Mononuclear cell (primary cell): ENCODE measurements at regions not wholly inside any gene's neighbourhood (a gene's known extent, or its start where the extent isn't known, plus 50 kb on each side); places are given as distances from the start of the nearest gene placed in this dataset.

Experiments
- H3K27me3 ChIP-seq: 2 replicates; pipeline ENCODE4 v1.6.0; 2011; ENCODE audit warnings: low read length, control low read depth; ENCODE audit not compliant: insufficient read depth
- H3K4me1 ChIP-seq: 2 replicates; pipeline ENCODE4 v1.5.1; 2011; ENCODE audit warnings: mild to moderate bottlenecking, low read length, control low read depth; ENCODE audit not compliant: insufficient read depth
- H3K4me3 ChIP-seq: 2 replicates; pipeline ENCODE4 v1.5.1; 2011; ENCODE audit warnings: mild to moderate bottlenecking, low read length, moderate library complexity
- H3K9me3 ChIP-seq: 2 replicates; pipeline ENCODE4 v1.5.1; 2011; ENCODE audit warnings: low read depth, mild to moderate bottlenecking, control low read depth, low read length

DNA sequence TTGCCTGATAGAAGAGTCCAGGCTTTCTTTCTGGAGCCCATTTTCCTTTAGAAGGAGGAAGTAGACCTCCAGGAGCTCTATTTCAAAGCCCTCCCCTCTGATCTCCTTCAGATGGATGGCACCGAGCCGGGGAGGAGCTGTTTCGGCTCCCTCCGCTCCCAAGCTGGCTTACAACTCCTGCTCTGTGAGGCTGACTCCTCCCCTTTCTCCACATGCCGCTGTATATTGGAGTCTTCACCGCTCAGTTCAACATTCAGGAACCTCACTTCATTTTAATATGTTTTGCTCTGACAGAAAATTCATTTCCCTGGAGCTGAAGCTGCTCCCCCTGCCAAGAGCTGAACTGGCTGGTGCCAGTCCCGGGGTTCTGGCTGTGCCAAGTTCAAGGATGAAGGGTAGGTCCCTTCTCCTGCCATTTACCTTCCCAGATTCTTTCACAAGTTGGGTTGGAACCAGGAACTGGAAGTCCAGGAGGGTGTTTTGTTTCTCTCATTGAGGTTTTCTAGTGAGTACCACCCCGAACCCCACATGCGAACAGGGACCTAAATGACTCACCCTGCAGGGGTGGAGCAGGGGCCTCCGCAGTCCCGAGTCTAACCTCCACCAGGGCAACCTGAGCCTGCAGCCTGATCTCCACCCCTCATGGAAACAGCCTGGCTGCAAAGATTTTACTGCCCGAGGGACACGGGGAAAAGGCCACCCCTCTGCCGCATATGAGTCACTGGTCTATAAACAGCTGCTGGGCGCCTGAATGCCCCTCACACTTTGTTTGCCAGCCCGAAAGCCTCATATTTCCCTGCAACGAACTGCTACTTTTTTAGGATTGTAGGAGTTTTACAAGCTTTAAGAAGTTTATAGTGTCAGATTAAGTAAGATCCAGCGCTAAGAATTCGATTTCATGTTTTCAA lies 68.6 kb upstream of the FOXA2 start:
- no peak overlapping the region for H3K4me3 ChIP-seq
- no peaks in the 10 kb centered on the region for H3K27me3 ChIP-seq
- H3K9me3 ChIP-seq = no peaks in the 10 kb centered on the region
- no peaks in the 10 kb centered on the region for H3K4me1 ChIP-seq

DNA sequence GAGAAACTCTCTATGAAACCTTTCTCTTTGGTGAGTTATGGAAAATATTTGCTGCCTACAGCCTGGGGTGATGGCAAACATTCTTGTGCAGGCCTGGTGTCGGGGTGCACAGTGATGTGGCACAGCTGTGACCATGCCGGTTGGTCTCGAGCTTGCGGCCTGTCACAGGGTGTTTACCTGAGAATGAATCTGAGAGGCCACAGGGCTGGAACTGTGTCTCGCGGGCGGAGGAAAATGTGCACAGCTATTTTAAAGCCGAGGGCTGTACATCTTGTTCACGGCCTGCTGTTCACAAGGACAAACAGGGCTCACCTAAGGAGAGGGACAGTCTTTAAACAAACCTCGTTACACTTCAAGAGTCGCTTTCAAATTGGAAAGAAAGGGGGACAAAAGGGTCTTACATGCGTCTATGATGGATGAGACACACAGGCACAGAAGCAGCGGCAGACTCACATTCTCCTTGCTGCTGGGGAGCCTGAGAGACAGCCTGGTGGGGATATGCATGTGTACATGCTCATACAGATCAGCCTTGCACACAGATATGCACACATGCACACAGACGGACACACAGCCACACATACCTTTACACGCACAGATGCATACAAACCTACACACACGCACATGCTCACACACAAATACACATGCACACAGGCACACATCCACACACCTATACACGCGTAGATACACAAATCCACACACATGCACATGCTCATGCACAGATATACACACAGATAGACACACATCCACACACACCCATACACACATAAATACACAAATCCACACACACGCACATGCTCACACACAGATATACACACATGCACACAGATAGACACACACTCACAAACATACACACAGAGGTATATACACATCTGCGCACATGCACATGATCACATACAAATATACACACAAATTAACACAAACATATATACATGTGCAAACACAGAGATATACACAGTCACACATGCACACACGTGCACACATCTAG lies 69.6 kb upstream of the FOXA2 start:
- H3K9me3 ChIP-seq = no peaks in the 10 kb centered on the region
- no peaks in the 10 kb centered on the region for H3K27me3 ChIP-seq
- no peaks in the 10 kb centered on the region for H3K4me1 ChIP-seq
- H3K4me3 ChIP-seq = no peak overlapping the region

GRCh38 chr20:22663528-22664025 lies 79.2 kb upstream of the FOXA2 start:
- Histone ChIP-seq H3K4me1 (no peaks in the 10 kb centered on the region), H3K27me3 (no peaks in the 10 kb centered on the region), H3K9me3 (no peaks in the 10 kb centered on the region), H3K4me3 (no peak overlapping the region)

DNA sequence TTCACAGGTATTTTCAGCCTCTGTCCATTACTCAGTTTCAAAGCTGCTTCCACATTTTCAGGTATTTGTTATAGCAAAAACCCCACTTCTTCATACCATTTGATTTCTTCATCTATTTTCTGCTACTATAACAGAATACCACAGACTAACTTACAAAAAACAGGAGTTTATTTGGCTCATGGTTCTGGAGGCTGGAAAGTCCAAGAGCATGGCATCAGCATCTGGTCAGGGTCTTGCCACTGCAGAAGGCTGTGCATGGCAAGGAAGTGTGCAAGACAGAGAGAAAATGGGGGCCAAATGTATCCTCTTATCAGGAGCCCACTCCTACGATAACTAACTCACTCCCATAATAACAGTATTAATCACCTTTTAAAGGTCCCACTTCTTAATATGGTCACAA lies 82.8 kb upstream of the FOXA2 start:
- Histone ChIP-seq H3K4me1 (no peaks in the 10 kb centered on the region), H3K4me3 (no peak overlapping the region), H3K27me3 (no peaks in the 10 kb centered on the region), H3K9me3 (peaks cover 15% of the 10 kb centered on the region)

GRCh38 chr20:22672191-22672590 lies 87.8 kb upstream of the FOXA2 start:
- Histone ChIP-seq H3K27me3 (no peaks in the 10 kb centered on the region), H3K9me3 (peaks cover 15% of the 10 kb centered on the region), H3K4me1 (no peaks in the 10 kb centered on the region), H3K4me3 (no peak overlapping the region)

GRCh38 chr20:22673467-22673866 lies 89.1 kb upstream of the FOXA2 start:
- Histone ChIP-seq H3K9me3 (peaks cover 15% of the 10 kb centered on the region), H3K4me3 (no peak overlapping the region), H3K4me1 (no peaks in the 10 kb centered on the region), H3K27me3 (no peaks in the 10 kb centered on the region)

GRCh38 chr20:22675341-22675740 lies 91.0 kb upstream of the FOXA2 start:
- H3K9me3 ChIP-seq = peaks cover 5% of the 10 kb centered on the region
- no peak overlapping the region for H3K4me3 ChIP-seq
- no peaks in the 10 kb centered on the region for H3K27me3 ChIP-seq
- no peaks in the 10 kb centered on the region for H3K4me1 ChIP-seq

DNA sequence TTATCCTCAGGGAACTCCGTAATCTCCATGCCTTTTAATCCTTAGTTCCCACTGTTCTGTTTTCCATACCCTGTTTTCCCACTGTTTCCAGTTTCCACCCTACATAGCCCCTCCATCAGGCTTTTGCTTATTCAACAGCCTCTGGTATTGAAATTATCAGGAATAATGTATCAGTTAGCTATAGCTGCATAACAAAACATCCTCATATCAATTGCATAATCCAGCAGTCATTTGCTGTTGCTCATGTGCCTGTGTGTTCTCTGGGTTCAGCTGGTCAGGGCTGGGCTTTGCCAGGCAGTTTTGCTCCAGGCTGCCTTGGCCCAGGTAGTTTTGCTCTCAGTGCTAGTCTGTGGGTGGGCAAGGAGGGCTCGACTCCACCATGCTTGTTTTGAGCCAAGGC lies 94.3 kb upstream of the FOXA2 start:
- no peaks in the 10 kb centered on the region for H3K27me3 ChIP-seq
- H3K9me3 ChIP-seq = no peaks in the 10 kb centered on the region
- H3K4me3 ChIP-seq = no peak overlapping the region
- H3K4me1 ChIP-seq = no peaks in the 10 kb centered on the region

- Histone ChIP-seq H3K27me3 (no peaks in the 10 kb centered on the region), H3K4me1 (no peaks in the 10 kb centered on the region), H3K4me3 (no peak overlapping the region), H3K9me3 (no peaks in the 10 kb centered on the region)
Observed at GRCh38 chr20:22679197-22679596, 94.8 kb upstream of the FOXA2 start.

DNA sequence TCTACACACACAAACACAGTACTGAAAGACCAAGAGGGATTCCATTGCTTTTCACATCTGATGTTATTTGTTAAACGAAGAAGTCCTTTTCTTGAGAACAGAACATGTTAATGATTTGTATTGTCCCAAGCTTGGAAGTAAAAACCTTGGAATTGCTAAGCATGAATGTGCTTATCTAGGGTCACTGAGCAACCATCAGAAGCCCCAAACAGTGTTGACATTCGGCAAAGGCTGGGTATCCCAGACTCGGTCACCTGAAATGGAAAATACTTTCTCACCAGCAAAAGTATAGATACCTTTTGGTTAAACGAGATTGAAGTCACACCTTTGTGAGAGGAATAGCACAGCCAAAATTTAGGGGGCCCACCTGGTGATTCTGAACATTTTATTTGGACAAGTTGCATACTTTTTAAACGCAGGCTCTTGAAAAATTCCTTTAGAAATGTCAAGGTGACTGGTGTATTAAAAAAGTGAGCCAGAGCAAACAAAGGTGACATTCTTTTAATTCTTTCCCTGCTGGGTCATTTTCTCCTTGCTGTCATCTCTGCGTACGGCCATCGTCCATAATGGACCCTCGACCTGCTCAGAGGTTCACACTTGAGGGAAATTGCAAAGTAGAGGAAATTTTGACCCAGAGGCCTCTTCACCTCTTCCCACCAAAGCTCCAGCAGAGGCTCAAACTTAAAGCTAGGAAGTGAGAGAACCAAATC lies 95.8 kb upstream of the FOXA2 start:
- H3K4me1 ChIP-seq = peaks cover 3% of the 10 kb centered on the region
- H3K9me3 ChIP-seq = no peaks in the 10 kb centered on the region
- no peak overlapping the region for H3K4me3 ChIP-seq
- no peaks in the 10 kb centered on the region for H3K27me3 ChIP-seq

GRCh38 chr20:22681591-22682248 lies 97.3 kb upstream of the FOXA2 start:
- Histone ChIP-seq H3K9me3 (no peaks in the 10 kb centered on the region), H3K4me3 (no peak overlapping the region), H3K27me3 (no peaks in the 10 kb centered on the region), H3K4me1 (peaks cover 7% of the 10 kb centered on the region)

DNA sequence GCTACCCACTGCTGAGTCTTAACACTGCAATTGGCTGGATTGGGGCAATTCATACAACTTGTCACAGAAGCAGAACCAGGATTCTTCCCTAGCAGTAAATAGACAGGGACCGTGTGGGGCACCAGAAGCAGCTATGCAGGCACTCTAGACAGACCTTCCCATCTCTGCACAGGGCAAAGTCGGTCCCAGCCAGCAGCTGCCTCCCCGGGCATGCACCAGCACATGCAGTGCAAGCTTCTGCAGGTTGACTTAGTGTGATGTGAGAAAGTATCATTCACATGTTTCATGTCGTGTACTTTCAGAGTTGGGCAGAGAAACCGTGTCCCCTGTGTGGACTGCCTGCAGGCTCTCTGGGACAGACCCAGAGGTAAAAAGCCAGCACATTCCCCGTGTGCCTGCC lies 98.0 kb upstream of the FOXA2 start:
- Histone ChIP-seq H3K4me1 (peaks cover 8% of the 10 kb centered on the region), H3K27me3 (no peaks in the 10 kb centered on the region), H3K9me3 (no peaks in the 10 kb centered on the region), H3K4me3 (no peak overlapping the region)

DNA sequence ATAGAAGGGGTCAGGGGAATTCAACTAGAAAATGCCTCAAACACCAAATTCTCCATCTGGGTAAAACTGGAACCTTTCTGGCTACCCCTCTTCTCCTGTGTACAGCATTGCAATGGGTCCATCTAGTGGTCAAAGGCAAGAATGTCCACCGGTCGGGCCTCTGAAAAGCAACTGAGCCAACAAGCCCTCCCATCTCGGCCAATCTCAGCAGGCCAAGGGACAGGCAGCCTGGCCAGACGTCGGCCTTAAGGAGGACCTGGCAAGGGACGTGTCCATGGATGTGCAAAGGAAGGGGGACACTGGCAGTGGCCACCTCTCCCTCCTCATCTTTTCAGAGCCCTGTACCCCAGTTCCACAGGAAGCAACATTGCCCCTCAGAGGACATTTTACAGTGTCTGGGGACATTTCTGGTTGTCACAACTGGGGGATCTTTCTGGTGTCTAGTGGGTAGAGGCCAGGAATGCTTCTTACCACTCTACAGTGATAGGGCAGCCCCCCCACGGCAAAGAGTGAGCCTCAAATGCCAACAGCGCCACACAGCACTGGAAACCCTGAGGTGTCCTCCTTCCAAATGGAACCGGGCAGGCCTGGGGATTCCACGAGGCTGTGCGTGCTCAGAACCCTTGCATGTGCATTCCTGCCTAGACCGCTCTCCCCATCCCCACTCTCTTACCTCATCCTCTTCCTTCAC lies 99.8 kb upstream of the FOXA2 start:
- Histone ChIP-seq H3K27me3 (no peaks in the 10 kb centered on the region), H3K4me3 (no peak overlapping the region), H3K4me1 (peaks cover 25% of the 10 kb centered on the region), H3K9me3 (no peaks in the 10 kb centered on the region)
